K562 (cell line): ENCODE measurements at regions not wholly inside any gene's neighbourhood (a gene's known extent, or its start where the extent isn't known, plus 50 kb on each side); places are given as distances from the start of the nearest gene placed in this dataset.

ENCODE experiments used
- ATAC-seq: fragments of 200-7000 bp; cut with Tn5 transposase; 3 replicates; pipeline ENCODE4 v1.9.1; 2020; ENCODE audit warnings: moderate library complexity
- BruUV-seq: library from RNA; stranded (reverse); fragments of 400-500 nt; replicated peaks from 2 replicates; lab custom pipeline; 2021; lab: Mats Ljungman, UMichigan
- CTCF ChIA-PET: fragments of 300-600 bp; formaldehyde crosslinking; extraction: SDS; loops from one replicate; lab custom pipeline; 2021; ENCODE audit warnings: low intra/inter-chr PET ratio; lab: Yijun Ruan, JAX
- POLR2A ChIA-PET: fragments of 300-600, 350-650 bp; sonication (Branson Sonifier 250); formaldehyde crosslinking; extraction: SDS; loops from one replicate; lab custom pipeline; 2021; ENCODE audit warnings: antibody characterized with exemption, inconsistent platforms; lab: Yijun Ruan, JAX
- DNase-seq, 4 experiments: peaks; one replicate each; pipeline versions ENCODE4 v3.0.0 to v3.0.0-alpha.2; 2011 to 2018; ENCODE audit warnings: low spot score in 3 of 4, mixed read lengths in 3 of 4; ENCODE audit errors: extremely low read depth in 1 of 4
- FAIRE-seq: peaks from 2 replicates; lab custom pipeline; 2011; peaks lifted over from hg19 to GRCh38; lab: Jason Lieb, UNC
- H2AFZ ChIP-seq: 2 replicates; pipeline ENCODE4 v1.6.0; 2011; ENCODE audit warnings: low read depth, low read length, control low read depth, inconsistent platforms
- H3K27ac ChIP-seq: fragments of 200-600 bp; 3 replicates; pipeline ENCODE4 v1.8.0; 2011; ENCODE audit warnings: low read depth, mild to moderate bottlenecking, control low read depth, inconsistent platforms, low read length, moderate library complexity, mixed read lengths; ENCODE audit errors: extremely low read depth
- H3K27me3 ChIP-seq, 2 experiments: fragments of 300-600 bp in 1 of 2; 2 replicates in 1 of 2; 3 replicates in 1 of 2; pipeline versions ENCODE4 v1.6.0 to v1.8.0; 2011; ENCODE audit warnings: inconsistent platforms in 2 of 2, low read length in 2 of 2, mild to moderate bottlenecking in 1 of 2, mixed read lengths in 1 of 2, moderate library complexity in 1 of 2; ENCODE audit not compliant: control insufficient read depth in 2 of 2, insufficient read depth in 2 of 2
- H3K36me3 ChIP-seq: fragments of 300-600 bp; 3 replicates; pipeline ENCODE4 v1.8.0; 2011; ENCODE audit warnings: mild to moderate bottlenecking, low read length, inconsistent platforms; ENCODE audit not compliant: control insufficient read depth, insufficient read depth
- H3K4me1 ChIP-seq, 2 experiments: fragments of 200-600 bp in 1 of 2; replicated peaks in 1 of 2; 2 replicates in 1 of 2; 3 replicates in 1 of 2; pipeline versions ENCODE4 v1.5.1 to v1.8.0; 2011; ENCODE audit warnings: inconsistent platforms in 2 of 2, low read length in 2 of 2, mild to moderate bottlenecking in 1 of 2, mixed read lengths in 1 of 2, moderate library complexity in 1 of 2; ENCODE audit not compliant: control insufficient read depth in 2 of 2, insufficient read depth in 2 of 2
- H3K4me2 ChIP-seq: 2 replicates; pipeline ENCODE4 v1.6.1; 2011; ENCODE audit warnings: low read length, control low read depth, inconsistent platforms, mixed read lengths; ENCODE audit not compliant: insufficient read depth
- H3K4me3 ChIP-seq: fragments of 200-600 bp; sonication (generic), shearing (Covaris generic); 2 replicates; pipeline ENCODE4 v1.5.1; 2016; ENCODE audit warnings: control low read depth, inconsistent platforms
- H3K79me2 ChIP-seq: fragments of 200-600 bp; 3 replicates; pipeline ENCODE4 v1.8.0; 2011; ENCODE audit warnings: low read length, inconsistent platforms; ENCODE audit not compliant: control insufficient read depth, insufficient read depth
- H3K9ac ChIP-seq, 2 experiments: 2 replicates each; pipeline versions ENCODE4 v1.6.0 to v1.6.1; 2011; ENCODE audit warnings: low read depth in 2 of 2, low read length in 2 of 2, control low read depth in 1 of 2, inconsistent platforms in 1 of 2, mild to moderate bottlenecking in 1 of 2, mixed read lengths in 1 of 2; ENCODE audit not compliant: insufficient read depth in 1 of 2
- H3K9me1 ChIP-seq: one replicate; pipeline ENCODE4 v1.6.0; 2011; ENCODE audit warnings: inconsistent platforms, mild to moderate bottlenecking, low read length, moderate library complexity; ENCODE audit not compliant: control insufficient read depth, insufficient read depth
- H3K9me3 ChIP-seq: replicated peaks from 2 replicates; pipeline ENCODE4 v1.5.1; 2011; ENCODE audit warnings: low read depth, low read length, inconsistent platforms; ENCODE audit not compliant: control insufficient read depth, insufficient read depth
- H4K20me1 ChIP-seq: replicated peaks from 2 replicates; pipeline ENCODE4 v1.6.1; 2011; ENCODE audit warnings: low read length, inconsistent platforms, mixed read lengths; ENCODE audit not compliant: control insufficient read depth, insufficient read depth
- ATF3 ChIP-seq, 2 experiments: fragments of 450-650 bp in 1 of 2; sonication (generic) in 1 of 2; formaldehyde crosslinking in 1 of 2; IDR thresholded peaks in 1 of 2; conservative IDR thresholded peaks in 1 of 2; 2 replicates each; pipeline versions ENCODE4 v1.6.1 to v1.8.1; 2016 to 2023; ENCODE audit warnings: mild to moderate bottlenecking in 2 of 2, moderate library complexity in 2 of 2, inconsistent platforms in 1 of 2, missing genetic modification reagents in 1 of 2
- CEBPG ChIP-seq, 3 experiments: fragments of 200-800 bp in 1 of 3; sonication (Bioruptor generic) in 1 of 3; sonication (generic) in 1 of 3; formaldehyde crosslinking in 1 of 3; IDR thresholded peaks in 2 of 3; conservative IDR thresholded peaks in 1 of 3; 2 replicates each; pipeline versions ENCODE4 v1.6.1 to v1.8.0; 2016 to 2022; ENCODE audit warnings: missing compliant biosample characterization in 2 of 3, missing genetic modification characterization in 2 of 3, mild to moderate bottlenecking in 1 of 3, missing genetic modification reagents in 1 of 3
- CTCF ChIP-seq, 3 experiments: IDR thresholded peaks in 2 of 3; conservative IDR thresholded peaks in 1 of 3; 2 replicates each; pipeline ENCODE4 v1.5.1; 2011 to 2012; ENCODE audit warnings: low read length in 3 of 3, mild to moderate bottlenecking in 3 of 3, control low read depth in 2 of 3, improper control_type of control experiment in 1 of 3, inconsistent platforms in 1 of 3, low read depth in 1 of 3, mixed read lengths in 1 of 3, moderate library complexity in 1 of 3; ENCODE audit not compliant: insufficient read depth in 2 of 3
- DACH1 ChIP-seq: fragments of 450-650 bp; IDR thresholded peaks from 2 replicates; pipeline ENCODE4 v1.6.1; 2018; ENCODE audit not compliant: partially characterized antibody
- ETV5 ChIP-seq: sonication (generic); formaldehyde crosslinking; IDR thresholded peaks from 2 replicates; pipeline ENCODE4 v1.4.0; 2020; ENCODE audit warnings: low read depth, mild to moderate bottlenecking, missing genetic modification reagents
- TFE3 ChIP-seq: fragments of 450-650 bp; formaldehyde crosslinking; IDR thresholded peaks from 2 replicates; pipeline ENCODE4 v1.4.0; 2020; ENCODE audit warnings: mild to moderate bottlenecking, mixed read lengths
- WGBS: fragments of 100-300 bp; shearing (Covaris generic); methylation state at CpG from one replicate; pipeline ENCODE4 v1.1.6; 2016; ENCODE audit warnings: low coverage, mixed read lengths; ENCODE audit not compliant: insufficient coverage; ENCODE audit errors: missing lambda C conversion rate; 5-methylcytosine and 5-hydroxymethylcytosine counted together
- in situ Hi-C: fragments of 300-500 bp; cut with MboI; formaldehyde crosslinking; loops from 4 replicates; pipeline ENCODE4 v1.15.0; 2018; ENCODE audit warnings: inconsistent platforms, mixed read lengths
- intact Hi-C: fragments of 100-400 bp; cut with micrococcal nuclease; formaldehyde crosslinking; loops from 2 replicates; pipeline ENCODE4 v1.14.2; 2022

GRCh38 chr7:142585425-142585824, 163.8 kb upstream of the PRSS1 start:
- Histone ChIP-seq H3K4me1 (no peaks in the 10 kb centered on the region; a peak in 1 of 5 replicates), H3K79me2 (no peaks in the 10 kb centered on the region), H3K9me1 (no peaks in the 10 kb centered on the region), H3K9me3 (no peaks in the 10 kb centered on the region), H3K4me2 (no peak overlapping the region), H3K27ac (no peak overlapping the region), H3K4me3 (no peak overlapping the region), H3K36me3 (no peaks in the 10 kb centered on the region), H3K9ac (no peak overlapping the region), H2AFZ (no peak overlapping the region)
- WGBS, result 0% methylated on average over 2 of the region's 2 CpGs
- no peak for ATAC-seq
- DNase-seq, result no peak
- intact Hi-C loops (no loop called here), in situ Hi-C loops (no loop called here)
- no peak for FAIRE-seq
- POLR2A ChIA-PET, result no interaction called here
- TF ChIP-seq CTCF (IDR thresholded peaks at IDR 0.05 in 2 of 3, conservative IDR thresholded peaks at IDR 0.05 in 1 of 3; ENCODE audit: insufficient read depth in 2 of 3, low read depth in 1 of 3, low read length in 3 of 3), result peak in 1 of 3 experiments; percentile 17; a peak in 1 of 6 replicates
- TF ChIP-seq ETV5 (CRISPR knock-in tag), result no peak
- TF ChIP-seq, all 486 proteins: peak for 1
- BruUV-seq, result no TSS peak
- CTCF ChIA-PET, result no interaction called here
- no peaks in the 10 kb centered on the region; a peak in 1 of 5 replicates for H3K27me3 ChIP-seq
- H4K20me1 ChIP-seq, result no peaks in the 10 kb centered on the region

- BruUV-seq, result no TSS peak
- H3K4me2 ChIP-seq, result no peak overlapping the region
- H3K79me2 ChIP-seq, result no peaks in the 10 kb centered on the region
- DNase-seq, result no peak
- ChIA-PET CTCF (interaction anchor here (0.7 kb wide), 1 partner anchor 31 kb away, joined by 3 read pairs; no protein-coding TSS in a partner anchor), POLR2A (no interaction called here)
- no peak overlapping the region for H3K27ac ChIP-seq
- no peak for TF ChIP-seq DACH1
- no peak for TF ChIP-seq CEBPG (CRISPR knock-in tag; IDR thresholded peaks at IDR 0.05)
- TF ChIP-seq CEBPG (tag; conservative IDR thresholded peaks at IDR 0.05 in 1 of 2, IDR thresholded peaks at IDR 0.05 in 1 of 2), result peak; percentile 48 to 65; a peak in 2 of 4 replicates
- TF ChIP-seq TFE3 (CRISPR knock-in tag), result peak; percentile 69
- TF ChIP-seq ATF3 (IDR thresholded peaks at IDR 0.05), result peak; percentile 23; the same call in 1 of the 2 replicates
- no peak for TF ChIP-seq ATF3 (CRISPR knock-in tag; conservative IDR thresholded peaks at IDR 0.05)
- no peaks in the 10 kb centered on the region; a peak in 1 of 5 replicates for H3K27me3 ChIP-seq
- H3K9ac ChIP-seq, result no peak overlapping the region
- in situ Hi-C loops (no loop called here), intact Hi-C loops (no loop called here)
- H3K4me3 ChIP-seq, result no peak overlapping the region
- H3K9me1 ChIP-seq, result no peaks in the 10 kb centered on the region
- no peaks in the 10 kb centered on the region for H3K9me3 ChIP-seq
- no peaks in the 10 kb centered on the region; a peak in 1 of 5 replicates for H3K4me1 ChIP-seq
- H3K36me3 ChIP-seq, result no peaks in the 10 kb centered on the region
- FAIRE-seq, result no peak
- no peak overlapping the region for H2AFZ ChIP-seq
- H4K20me1 ChIP-seq, result no peaks in the 10 kb centered on the region
- ATAC-seq, result no peak
- WGBS, result 0% methylated on average over 2 of the region's 2 CpGs
Measured at GRCh38 chr7:142584765-142585164, 164.5 kb upstream of the PRSS1 start.
